ENCODE measurements at regions not wholly inside any gene's neighbourhood (a gene's known extent, or its start where the extent isn't known, plus 50 kb on each side); places are given as distances from the start of the nearest gene placed in this dataset.

DNA sequence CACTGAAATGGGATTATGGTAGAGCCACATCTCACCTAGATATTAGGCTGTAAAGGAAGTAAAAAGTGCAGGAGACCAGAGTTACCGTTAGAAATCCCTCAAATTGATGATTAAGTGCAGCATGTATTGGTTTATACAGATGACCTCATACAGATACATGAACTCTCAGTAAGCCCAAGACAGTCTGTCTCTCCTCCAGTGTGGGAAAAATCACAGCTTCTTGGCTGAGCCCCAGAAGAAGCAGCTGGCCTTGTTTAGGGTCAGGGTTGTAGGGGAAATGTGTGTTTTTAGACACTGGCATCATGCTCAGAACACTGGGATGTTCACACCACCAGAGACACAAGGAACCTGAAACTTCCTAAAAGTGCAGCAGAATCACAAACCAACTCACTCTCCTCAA, 135.9 kb downstream of the KATNIP start:
- TF ChIP-seq, protein P1, sequence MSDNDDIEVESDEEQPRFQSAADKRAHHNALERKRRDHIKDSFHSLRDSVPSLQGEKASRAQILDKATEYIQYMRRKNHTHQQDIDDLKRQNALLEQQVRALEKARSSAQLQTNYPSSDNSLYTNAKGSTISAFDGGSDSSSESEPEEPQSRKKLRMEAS (IDR thresholded peaks at IDR 0.05) = no peak
- TF ChIP-seq YY1 (IDR thresholded peaks at IDR 0.05; ENCODE audit: low read depth) = no peak
- TF ChIP-seq EP300 (IDR thresholded peaks at IDR 0.05; ENCODE audit: borderline replicate concordance) = no peak
- TF ChIP-seq TEAD4 (IDR thresholded peaks at IDR 0.05) = no peak
- no peak for TF ChIP-seq FOXM1 (IDR thresholded peaks at IDR 0.05; ENCODE audit: borderline replicate concordance, low read depth)
- TF ChIP-seq TCF12 (IDR thresholded peaks at IDR 0.05; ENCODE audit: low read depth) = no peak
- no peak for TF ChIP-seq CREB1 (IDR thresholded peaks at IDR 0.05; ENCODE audit: low read depth)
- TF ChIP-seq RAD21 (IDR thresholded peaks at IDR 0.05; ENCODE audit: low read depth) = no peak
- no peak for TF ChIP-seq EGR1 (IDR thresholded peaks at IDR 0.05)
- TF ChIP-seq CEBPB (IDR thresholded peaks at IDR 0.05) = no peak
- TF ChIP-seq, protein P2, sequence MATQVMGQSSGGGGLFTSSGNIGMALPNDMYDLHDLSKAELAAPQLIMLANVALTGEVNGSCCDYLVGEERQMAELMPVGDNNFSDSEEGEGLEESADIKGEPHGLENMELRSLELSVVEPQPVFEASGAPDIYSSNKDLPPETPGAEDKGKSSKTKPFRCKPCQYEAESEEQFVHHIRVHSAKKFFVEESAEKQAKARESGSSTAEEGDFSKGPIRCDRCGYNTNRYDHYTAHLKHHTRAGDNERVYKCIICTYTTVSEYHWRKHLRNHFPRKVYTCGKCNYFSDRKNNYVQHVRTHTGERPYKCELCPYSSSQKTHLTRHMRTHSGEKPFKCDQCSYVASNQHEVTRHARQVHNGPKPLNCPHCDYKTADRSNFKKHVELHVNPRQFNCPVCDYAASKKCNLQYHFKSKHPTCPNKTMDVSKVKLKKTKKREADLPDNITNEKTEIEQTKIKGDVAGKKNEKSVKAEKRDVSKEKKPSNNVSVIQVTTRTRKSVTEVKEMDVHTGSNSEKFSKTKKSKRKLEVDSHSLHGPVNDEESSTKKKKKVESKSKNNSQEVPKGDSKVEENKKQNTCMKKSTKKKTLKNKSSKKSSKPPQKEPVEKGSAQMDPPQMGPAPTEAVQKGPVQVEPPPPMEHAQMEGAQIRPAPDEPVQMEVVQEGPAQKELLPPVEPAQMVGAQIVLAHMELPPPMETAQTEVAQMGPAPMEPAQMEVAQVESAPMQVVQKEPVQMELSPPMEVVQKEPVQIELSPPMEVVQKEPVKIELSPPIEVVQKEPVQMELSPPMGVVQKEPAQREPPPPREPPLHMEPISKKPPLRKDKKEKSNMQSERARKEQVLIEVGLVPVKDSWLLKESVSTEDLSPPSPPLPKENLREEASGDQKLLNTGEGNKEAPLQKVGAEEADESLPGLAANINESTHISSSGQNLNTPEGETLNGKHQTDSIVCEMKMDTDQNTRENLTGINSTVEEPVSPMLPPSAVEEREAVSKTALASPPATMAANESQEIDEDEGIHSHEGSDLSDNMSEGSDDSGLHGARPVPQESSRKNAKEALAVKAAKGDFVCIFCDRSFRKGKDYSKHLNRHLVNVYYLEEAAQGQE (IDR thresholded peaks at IDR 0.05; ENCODE audit: low read depth) = no peak
